Aorta (tissue), 5 donors: ENCODE measurements at regions not wholly inside any gene's neighbourhood (a gene's known extent, or its start where the extent isn't known, plus 50 kb on each side); places are given as distances from the start of the nearest gene placed in this dataset.

ENCODE experiments used
- ATAC-seq: fragments of 200-7000 bp; cut with Tn5 transposase; one replicate; pipeline ENCODE4 v1.9.1; 2022; ENCODE audit warnings: moderate library complexity; ENCODE audit not compliant: low FRiP score
- DNase-seq, 2 donors: peaks; one replicate each; pipeline ENCODE4 v3.0.0-alpha.2; 2020
- H3K27ac ChIP-seq, 2 donors: one replicate each; pipeline ENCODE4 v1.5.1; 2013; ENCODE audit warnings: low read length in 2 of 2, mild to moderate bottlenecking in 2 of 2, moderate library complexity in 2 of 2, control low read depth in 1 of 2, inconsistent platforms in 1 of 2, low read depth in 1 of 2
- H3K27me3 ChIP-seq, 2 donors: one replicate each; pipeline ENCODE4 v1.6.1; 2013; ENCODE audit warnings: control low read depth in 1 of 2, low read length in 1 of 2, mild to moderate bottlenecking in 1 of 2, moderate library complexity in 1 of 2; ENCODE audit not compliant: insufficient read depth in 2 of 2, control insufficient read depth in 1 of 2
- H3K36me3 ChIP-seq, 2 donors: one replicate each; pipeline ENCODE4 v1.6.1; 2013; ENCODE audit warnings: control low read depth in 1 of 2, low read length in 1 of 2, mild to moderate bottlenecking in 1 of 2; ENCODE audit not compliant: insufficient read depth in 2 of 2, control insufficient read depth in 1 of 2
- H3K4me1 ChIP-seq, 2 donors: one replicate each; pipeline ENCODE4 v1.6.1; 2013; ENCODE audit warnings: low read length in 2 of 2, control low read depth in 1 of 2, mild to moderate bottlenecking in 1 of 2, moderate library complexity in 1 of 2; ENCODE audit not compliant: insufficient read depth in 2 of 2, control insufficient read depth in 1 of 2
- H3K4me3 ChIP-seq, 2 donors: one replicate each; pipeline ENCODE4 v1.5.1; 2013; ENCODE audit warnings: low read length in 2 of 2, control low read depth in 1 of 2, mild to moderate bottlenecking in 1 of 2
- H3K9me3 ChIP-seq: one replicate; pipeline ENCODE4 v1.6.1; 2013; ENCODE audit warnings: mild to moderate bottlenecking, low read length; ENCODE audit not compliant: control insufficient read depth
- WGBS, 2 donors: extraction: QIAGEN DNeasy Blood & Tissue Kit; methylation state at CpG; one replicate each; pipeline ENCODE4 v1.1.7; 2013; 5-methylcytosine and 5-hydroxymethylcytosine counted together
- intact Hi-C, 2 donors: fragments of 100-400 bp; cut with DNase I; formaldehyde crosslinking; loops; one replicate each; pipeline versions ENCODE4 v1.14.2 to v1.15.0; 2022
- donor health status: healthy with polysubstance abuse.
- donor health status: Bipolar disorder and iron deficiency.
- donor health status: DM: no; HTN: no; CAD: no.
- donor health status: DM: no; HTN: no; CAD: no.
- donor health status: DM: yes; HTN: yes; CAD: no.

GRCh38 chr3:161794551-161794950, 297.9 kb downstream of the OTOL1 start:
- intact Hi-C loops, result no loop called here
- no peaks in the 10 kb centered on the region for H3K36me3 ChIP-seq
- no peak for ATAC-seq
- no peaks in the 10 kb centered on the region for H3K4me1 ChIP-seq
- H3K4me3 ChIP-seq, result no peak overlapping the region
- no peak for DNase-seq
- no peak overlapping the region for H3K27ac ChIP-seq
- WGBS, 2 donors, result 96 to 98% methylated on average over 4 of the region's 4 CpGs
- no peaks in the 10 kb centered on the region for H3K9me3 ChIP-seq
- no peaks in the 10 kb centered on the region for H3K27me3 ChIP-seq

- intact Hi-C loops, result no loop called here
- no peak for ATAC-seq
- Histone ChIP-seq H3K36me3 (no peaks in the 10 kb centered on the region), H3K27ac (no peak overlapping the region), H3K9me3 (peaks cover 2% of the 10 kb centered on the region), H3K27me3 (no peaks in the 10 kb centered on the region), H3K4me1 (no peaks in the 10 kb centered on the region), H3K4me3 (no peak overlapping the region)
- DNase-seq, result no peak
Measured at GRCh38 chr3:161796312-161796711, 299.7 kb downstream of the OTOL1 start.

GRCh38 chr3:161796780-161797179, 300.2 kb downstream of the OTOL1 start:
- intact Hi-C loops, result no loop called here
- H3K36me3 ChIP-seq, result no peaks in the 10 kb centered on the region
- peaks cover 2% of the 10 kb centered on the region for H3K9me3 ChIP-seq
- no peak for DNase-seq
- no peaks in the 10 kb centered on the region for H3K4me1 ChIP-seq
- H3K27ac ChIP-seq, result no peak overlapping the region
- H3K27me3 ChIP-seq, result no peaks in the 10 kb centered on the region
- ATAC-seq, result no peak
- no peak overlapping the region for H3K4me3 ChIP-seq

- 17 to 22% methylated on average over 3 of the region's 3 CpGs for WGBS, 2 donors
- ATAC-seq (no peak), DNase-seq (no peak)
- H3K27me3 ChIP-seq, result no peaks in the 10 kb centered on the region
- H3K36me3 ChIP-seq, result no peaks in the 10 kb centered on the region
- H3K27ac ChIP-seq, result no peak overlapping the region
- H3K9me3 ChIP-seq, result peaks cover 2% of the 10 kb centered on the region
- intact Hi-C loops, result no loop called here
- H3K4me3 ChIP-seq, result no peak overlapping the region
- no peaks in the 10 kb centered on the region for H3K4me1 ChIP-seq
Measured at GRCh38 chr3:161798016-161798415, 301.4 kb downstream of the OTOL1 start.

- H3K9me3 ChIP-seq, result peaks cover 2% of the 10 kb centered on the region
- no peak for DNase-seq
- intact Hi-C loops, result no loop called here
- ATAC-seq, result no peak
- WGBS, 2 donors, result 0 to 37% methylated on average over 1 of the region's 1 CpG
- no peaks in the 10 kb centered on the region for H3K4me1 ChIP-seq
- no peak overlapping the region for H3K4me3 ChIP-seq
- H3K27me3 ChIP-seq, result no peaks in the 10 kb centered on the region
- no peaks in the 10 kb centered on the region for H3K36me3 ChIP-seq
- no peak overlapping the region for H3K27ac ChIP-seq
Measured at GRCh38 chr3:161800985-161801559, 304.5 kb downstream of the OTOL1 start.

GRCh38 chr3:161818106-161818505, 321.5 kb downstream of the OTOL1 start:
- DNase-seq (no peak), ATAC-seq (no peak)
- intact Hi-C loops, result no loop called here
- Histone ChIP-seq H3K9me3 (no peaks in the 10 kb centered on the region), H3K27ac (no peak overlapping the region), H3K4me3 (no peak overlapping the region), H3K4me1 (no peaks in the 10 kb centered on the region), H3K27me3 (no peaks in the 10 kb centered on the region), H3K36me3 (no peaks in the 10 kb centered on the region)
- WGBS, 2 donors, result 91 to 96% methylated on average over 1 of the region's 1 CpG

- Histone ChIP-seq H3K27me3 (no peaks in the 10 kb centered on the region), H3K4me3 (no peak overlapping the region), H3K9me3 (no peaks in the 10 kb centered on the region), H3K4me1 (no peaks in the 10 kb centered on the region), H3K27ac (no peak overlapping the region), H3K36me3 (no peaks in the 10 kb centered on the region)
- DNase-seq (no peak), ATAC-seq (no peak)
- WGBS, 2 donors, result 66 to 68% methylated on average over 1 of the region's 1 CpG
- intact Hi-C loops, result no loop called here
Measured at GRCh38 chr3:161821591-161821990, 325.0 kb downstream of the OTOL1 start.

GRCh38 chr3:161822291-161822690, 325.7 kb downstream of the OTOL1 start:
- no peaks in the 10 kb centered on the region for H3K36me3 ChIP-seq
- H3K27ac ChIP-seq, result no peak overlapping the region
- DNase-seq (no peak), ATAC-seq (no peak)
- H3K9me3 ChIP-seq, result no peaks in the 10 kb centered on the region
- no peak overlapping the region for H3K4me3 ChIP-seq
- intact Hi-C loops, result no loop called here
- WGBS, 2 donors, result 31 to 55% methylated on average over 3 of the region's 3 CpGs
- no peaks in the 10 kb centered on the region for H3K4me1 ChIP-seq
- H3K27me3 ChIP-seq, result no peaks in the 10 kb centered on the region

GRCh38 chr3:161823910-161824309, 327.3 kb downstream of the OTOL1 start:
- H3K4me1 ChIP-seq, result no peaks in the 10 kb centered on the region
- H3K4me3 ChIP-seq, result no peak overlapping the region
- H3K27me3 ChIP-seq, result no peaks in the 10 kb centered on the region
- H3K36me3 ChIP-seq, result no peaks in the 10 kb centered on the region
- 88 to 90% methylated on average over 3 of the region's 3 CpGs for WGBS, 2 donors
- H3K27ac ChIP-seq, result no peak overlapping the region
- H3K9me3 ChIP-seq, result no peaks in the 10 kb centered on the region
- intact Hi-C loops, result no loop called here
- ATAC-seq, result no peak
- no peak for DNase-seq
